Panc1 (cell line): ENCODE measurements at regions not wholly inside any gene's neighbourhood (a gene's known extent, or its start where the extent isn't known, plus 50 kb on each side); places are given as distances from the start of the nearest gene placed in this dataset.

Source experiments
- POLR2AphosphoS5 ChIP-seq: IDR thresholded peaks from 2 replicates; pipeline ENCODE4 v1.6.1; 2012; ENCODE audit warnings: mild to moderate bottlenecking, low read depth, low read length, moderate library complexity
- TF ChIP-seq, protein P1 (sequence below), 2 experiments: IDR thresholded peaks; 2 replicates each; pipeline ENCODE4 v1.6.1; 2011 to 2012; ENCODE audit warnings: low read depth in 2 of 2, control low read depth in 1 of 2, low read length in 1 of 2, mild to moderate bottlenecking in 1 of 2, moderate library complexity in 1 of 2; ENCODE audit not compliant: insufficient read depth in 1 of 2
- TF ChIP-seq, protein P2 (sequence below): fragments of 450-650 bp; IDR thresholded peaks from 2 replicates; pipeline ENCODE4 v1.5.1; 2017; ENCODE audit warnings: mild to moderate bottlenecking

DNA sequence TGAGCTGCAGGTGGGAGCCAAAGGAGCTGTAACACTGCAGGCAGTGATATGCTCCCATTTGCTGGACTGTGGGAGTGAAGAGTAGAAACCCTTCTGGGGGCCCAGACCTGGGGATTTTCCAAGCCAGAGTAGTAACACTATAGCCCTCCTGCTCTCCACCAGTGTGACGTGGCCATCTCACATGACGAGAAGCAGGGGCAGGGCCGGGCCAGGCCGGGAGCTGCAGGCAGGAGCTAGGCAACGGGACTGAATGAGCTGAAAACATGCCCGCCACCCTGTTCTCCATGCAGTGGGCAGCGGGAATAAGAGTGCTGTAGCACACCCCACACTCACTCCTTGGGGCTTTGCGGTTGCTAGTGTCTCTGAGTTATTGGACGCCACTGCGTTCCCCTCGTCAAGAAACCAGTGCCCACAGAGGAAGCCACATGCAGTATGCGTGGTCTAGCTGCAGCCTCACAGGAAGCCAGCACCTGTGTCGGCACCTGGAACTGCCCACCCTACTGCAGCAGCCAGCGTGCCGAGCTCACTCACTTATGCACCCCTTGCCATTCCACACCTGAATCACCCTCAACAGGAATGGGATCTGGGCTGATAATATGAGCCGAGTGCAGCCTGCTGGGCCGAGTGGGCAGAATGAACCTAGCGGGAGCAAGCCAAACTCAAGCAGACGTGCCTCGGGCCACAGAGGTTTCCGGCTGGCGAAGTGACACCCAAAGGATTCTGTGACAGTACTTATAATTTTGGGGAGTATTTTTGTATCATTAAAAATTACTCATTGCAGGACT, 1389.6 kb downstream of the KCNT2 start:
- TF ChIP-seq, protein P1, sequence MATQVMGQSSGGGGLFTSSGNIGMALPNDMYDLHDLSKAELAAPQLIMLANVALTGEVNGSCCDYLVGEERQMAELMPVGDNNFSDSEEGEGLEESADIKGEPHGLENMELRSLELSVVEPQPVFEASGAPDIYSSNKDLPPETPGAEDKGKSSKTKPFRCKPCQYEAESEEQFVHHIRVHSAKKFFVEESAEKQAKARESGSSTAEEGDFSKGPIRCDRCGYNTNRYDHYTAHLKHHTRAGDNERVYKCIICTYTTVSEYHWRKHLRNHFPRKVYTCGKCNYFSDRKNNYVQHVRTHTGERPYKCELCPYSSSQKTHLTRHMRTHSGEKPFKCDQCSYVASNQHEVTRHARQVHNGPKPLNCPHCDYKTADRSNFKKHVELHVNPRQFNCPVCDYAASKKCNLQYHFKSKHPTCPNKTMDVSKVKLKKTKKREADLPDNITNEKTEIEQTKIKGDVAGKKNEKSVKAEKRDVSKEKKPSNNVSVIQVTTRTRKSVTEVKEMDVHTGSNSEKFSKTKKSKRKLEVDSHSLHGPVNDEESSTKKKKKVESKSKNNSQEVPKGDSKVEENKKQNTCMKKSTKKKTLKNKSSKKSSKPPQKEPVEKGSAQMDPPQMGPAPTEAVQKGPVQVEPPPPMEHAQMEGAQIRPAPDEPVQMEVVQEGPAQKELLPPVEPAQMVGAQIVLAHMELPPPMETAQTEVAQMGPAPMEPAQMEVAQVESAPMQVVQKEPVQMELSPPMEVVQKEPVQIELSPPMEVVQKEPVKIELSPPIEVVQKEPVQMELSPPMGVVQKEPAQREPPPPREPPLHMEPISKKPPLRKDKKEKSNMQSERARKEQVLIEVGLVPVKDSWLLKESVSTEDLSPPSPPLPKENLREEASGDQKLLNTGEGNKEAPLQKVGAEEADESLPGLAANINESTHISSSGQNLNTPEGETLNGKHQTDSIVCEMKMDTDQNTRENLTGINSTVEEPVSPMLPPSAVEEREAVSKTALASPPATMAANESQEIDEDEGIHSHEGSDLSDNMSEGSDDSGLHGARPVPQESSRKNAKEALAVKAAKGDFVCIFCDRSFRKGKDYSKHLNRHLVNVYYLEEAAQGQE (IDR thresholded peaks at IDR 0.05; ENCODE audit: insufficient read depth in 1 of 2, low read depth in 2 of 2, low read length in 1 of 2), result no peak
- TF ChIP-seq, protein P2, sequence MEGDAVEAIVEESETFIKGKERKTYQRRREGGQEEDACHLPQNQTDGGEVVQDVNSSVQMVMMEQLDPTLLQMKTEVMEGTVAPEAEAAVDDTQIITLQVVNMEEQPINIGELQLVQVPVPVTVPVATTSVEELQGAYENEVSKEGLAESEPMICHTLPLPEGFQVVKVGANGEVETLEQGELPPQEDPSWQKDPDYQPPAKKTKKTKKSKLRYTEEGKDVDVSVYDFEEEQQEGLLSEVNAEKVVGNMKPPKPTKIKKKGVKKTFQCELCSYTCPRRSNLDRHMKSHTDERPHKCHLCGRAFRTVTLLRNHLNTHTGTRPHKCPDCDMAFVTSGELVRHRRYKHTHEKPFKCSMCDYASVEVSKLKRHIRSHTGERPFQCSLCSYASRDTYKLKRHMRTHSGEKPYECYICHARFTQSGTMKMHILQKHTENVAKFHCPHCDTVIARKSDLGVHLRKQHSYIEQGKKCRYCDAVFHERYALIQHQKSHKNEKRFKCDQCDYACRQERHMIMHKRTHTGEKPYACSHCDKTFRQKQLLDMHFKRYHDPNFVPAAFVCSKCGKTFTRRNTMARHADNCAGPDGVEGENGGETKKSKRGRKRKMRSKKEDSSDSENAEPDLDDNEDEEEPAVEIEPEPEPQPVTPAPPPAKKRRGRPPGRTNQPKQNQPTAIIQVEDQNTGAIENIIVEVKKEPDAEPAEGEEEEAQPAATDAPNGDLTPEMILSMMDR, result no peak
- TF ChIP-seq POLR2AphosphoS5, result no peak
